ENCODE measurements at regions not wholly inside any gene's neighbourhood (a gene's known extent, or its start where the extent isn't known, plus 50 kb on each side); places are given as distances from the start of the nearest gene placed in this dataset.

DNA sequence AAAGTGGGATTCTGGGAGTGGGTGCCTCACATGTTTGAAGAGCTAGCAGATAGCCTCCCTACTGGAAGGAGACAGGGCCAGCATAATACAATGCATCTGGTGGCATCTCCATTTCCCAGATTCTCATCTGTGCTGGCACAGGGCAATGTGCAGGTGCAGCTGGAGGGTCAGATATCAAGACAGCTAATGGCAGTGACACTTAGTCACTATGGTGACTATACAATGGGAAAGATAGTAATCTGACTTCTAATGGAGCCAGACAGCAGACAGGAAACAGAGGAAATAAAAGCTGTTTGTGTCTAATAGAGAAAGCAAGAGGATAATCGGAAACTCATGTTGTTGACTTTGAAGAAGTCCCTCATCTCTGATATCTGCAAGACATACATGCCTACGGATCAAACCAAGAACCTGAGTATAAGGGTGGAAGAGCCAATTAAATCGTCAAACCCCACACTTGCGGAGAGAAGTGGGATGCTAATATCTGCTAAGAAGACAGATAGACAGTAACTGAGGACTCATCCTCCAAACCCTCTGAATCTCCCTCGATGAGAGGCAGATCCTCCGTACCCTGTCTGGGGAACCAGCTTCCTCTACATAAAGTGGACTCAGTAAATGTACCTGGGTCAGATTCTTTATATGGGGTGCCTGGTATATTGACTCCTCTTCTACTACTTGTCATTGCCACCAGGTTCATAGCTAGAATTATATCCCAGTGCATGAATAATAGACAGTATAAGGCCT is 692.7 kb downstream of the SOCS6 start:
- TF ChIP-seq, protein P1, sequence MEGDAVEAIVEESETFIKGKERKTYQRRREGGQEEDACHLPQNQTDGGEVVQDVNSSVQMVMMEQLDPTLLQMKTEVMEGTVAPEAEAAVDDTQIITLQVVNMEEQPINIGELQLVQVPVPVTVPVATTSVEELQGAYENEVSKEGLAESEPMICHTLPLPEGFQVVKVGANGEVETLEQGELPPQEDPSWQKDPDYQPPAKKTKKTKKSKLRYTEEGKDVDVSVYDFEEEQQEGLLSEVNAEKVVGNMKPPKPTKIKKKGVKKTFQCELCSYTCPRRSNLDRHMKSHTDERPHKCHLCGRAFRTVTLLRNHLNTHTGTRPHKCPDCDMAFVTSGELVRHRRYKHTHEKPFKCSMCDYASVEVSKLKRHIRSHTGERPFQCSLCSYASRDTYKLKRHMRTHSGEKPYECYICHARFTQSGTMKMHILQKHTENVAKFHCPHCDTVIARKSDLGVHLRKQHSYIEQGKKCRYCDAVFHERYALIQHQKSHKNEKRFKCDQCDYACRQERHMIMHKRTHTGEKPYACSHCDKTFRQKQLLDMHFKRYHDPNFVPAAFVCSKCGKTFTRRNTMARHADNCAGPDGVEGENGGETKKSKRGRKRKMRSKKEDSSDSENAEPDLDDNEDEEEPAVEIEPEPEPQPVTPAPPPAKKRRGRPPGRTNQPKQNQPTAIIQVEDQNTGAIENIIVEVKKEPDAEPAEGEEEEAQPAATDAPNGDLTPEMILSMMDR (IDR thresholded peaks at IDR 0.05) = no peak
- no peak for TF ChIP-seq POLR2A (IDR thresholded peaks at IDR 0.05)

Data from right lobe of liver (tissue), 4 donors.